IMR-90 (cell line): ENCODE measurements at regions not wholly inside any gene's neighbourhood (a gene's known extent, or its start where the extent isn't known, plus 50 kb on each side); places are given as distances from the start of the nearest gene placed in this dataset.

Experiments used
- ATAC-seq: fragments of 200-7000 bp; cut with Tn5 transposase; 2 replicates; pipeline ENCODE4 v1.9.1; 2020; ENCODE audit warnings: low read depth, mild to moderate bottlenecking, moderate library complexity
- BruUV-seq: library from RNA; stranded (reverse); fragments of 400-500 nt; replicated peaks from 2 replicates; lab custom pipeline; 2021; lab: Mats Ljungman, UMichigan
- CTCF ChIA-PET: fragments of 300-600 bp; formaldehyde crosslinking; extraction: SDS; loops from one replicate; lab custom pipeline; 2021; ENCODE audit warnings: antibody characterized with exemption; lab: Yijun Ruan, JAX
- POLR2A ChIA-PET: fragments of 300-600 bp; sonication (Branson Sonifier 250); formaldehyde crosslinking; loops from one replicate; lab custom pipeline; 2022; ENCODE audit warnings: antibody characterized with exemption; ENCODE audit not compliant: unreplicated experiment; lab: Charles Lee
- DNase-seq: peaks from one replicate; pipeline ENCODE4 v3.0.0; 2013
- H2AFZ ChIP-seq: replicated peaks from 2 replicates; pipeline ENCODE3; 2013; ENCODE audit warnings: low read length, mild to moderate bottlenecking; ENCODE audit not compliant: poor library complexity
- H2AK5ac ChIP-seq: 2 replicates; pipeline ENCODE4 v1.6.1; 2013; ENCODE audit warnings: low read depth, low read length, inconsistent platforms
- H2AK9ac ChIP-seq: replicated peaks from 2 replicates; pipeline ENCODE3; 2013; ENCODE audit warnings: mild to moderate bottlenecking, low read depth, low read length, moderate library complexity; ENCODE audit not compliant: poor library complexity
- H2BK120ac ChIP-seq: 2 replicates; pipeline ENCODE4 v1.6.1; 2013; ENCODE audit warnings: low read depth, low read length, inconsistent platforms
- H2BK15ac ChIP-seq: 3 replicates; pipeline ENCODE4 v1.6.1; 2013; ENCODE audit warnings: low read depth, low read length, inconsistent platforms
- H2BK20ac ChIP-seq: 2 replicates; pipeline ENCODE4 v1.6.1; 2013; ENCODE audit warnings: low read depth, mild to moderate bottlenecking, inconsistent platforms, low read length, moderate library complexity
- H2BK5ac ChIP-seq: 2 replicates; pipeline ENCODE4 v1.6.1; 2013; ENCODE audit warnings: mild to moderate bottlenecking, low read depth, low read length, inconsistent platforms; ENCODE audit not compliant: poor library complexity, severe bottlenecking
- H3K14ac ChIP-seq: replicated peaks from 2 replicates; pipeline ENCODE4 v1.6.1; 2013; ENCODE audit warnings: low read depth, low read length, inconsistent platforms
- H3K18ac ChIP-seq: 2 replicates; pipeline ENCODE4 v1.6.1; 2013; ENCODE audit warnings: low read depth, low read length, control low read depth
- H3K23ac ChIP-seq: 2 replicates; pipeline ENCODE4 v1.6.1; 2013; ENCODE audit warnings: low read depth, low read length, inconsistent platforms
- H3K27ac ChIP-seq: 2 replicates; pipeline ENCODE4 v1.5.1; 2013; ENCODE audit warnings: mild to moderate bottlenecking, control low read depth, low read length; ENCODE audit not compliant: insufficient read depth
- H3K27me3 ChIP-seq: 2 replicates; pipeline ENCODE4 v1.6.1; 2013; ENCODE audit warnings: low read length; ENCODE audit not compliant: control insufficient read depth, insufficient read depth
- H3K36me3 ChIP-seq: 2 replicates; pipeline ENCODE4 v1.6.1; 2013; ENCODE audit warnings: low read length, mixed read lengths; ENCODE audit not compliant: control insufficient read depth, insufficient read depth
- H3K4ac ChIP-seq: 2 replicates; pipeline ENCODE4 v1.6.1; 2013; ENCODE audit warnings: low read depth, low read length, inconsistent platforms
- H3K4me1 ChIP-seq: 2 replicates; pipeline ENCODE4 v1.6.1; 2013; ENCODE audit warnings: low read length, mixed read lengths; ENCODE audit not compliant: control insufficient read depth, insufficient read depth
- H3K4me2 ChIP-seq: 2 replicates; pipeline ENCODE4 v1.6.1; 2013; ENCODE audit warnings: low read depth, mild to moderate bottlenecking, control low read depth, low read length, moderate library complexity
- H3K4me3 ChIP-seq: 2 replicates; pipeline ENCODE4 v1.5.1; 2013; ENCODE audit warnings: low read depth, mild to moderate bottlenecking, control low read depth, low read length, moderate library complexity; ENCODE audit not compliant: insufficient read depth
- H3K56ac ChIP-seq: 2 replicates; pipeline ENCODE4 v1.6.1; 2013; ENCODE audit warnings: low read length, inconsistent platforms; ENCODE audit not compliant: insufficient read depth; ENCODE audit errors: extremely low read depth
- H3K79me1 ChIP-seq, 2 experiments: 2 replicates each; pipeline ENCODE4 v1.6.1; 2013; ENCODE audit warnings: low read length in 2 of 2, inconsistent platforms in 1 of 2, low read depth in 1 of 2
- H3K9ac ChIP-seq: 2 replicates; pipeline ENCODE4 v1.6.1; 2013; ENCODE audit warnings: low read depth, low read length, control low read depth
- H3K9me1 ChIP-seq: 2 replicates; pipeline ENCODE4 v1.6.1; 2013; ENCODE audit warnings: low read length, inconsistent platforms; ENCODE audit not compliant: insufficient read depth
- H3K9me3 ChIP-seq: 2 replicates; pipeline ENCODE4 v1.6.1; 2013; ENCODE audit warnings: low read length; ENCODE audit not compliant: control insufficient read depth, insufficient read depth
- H4K20me1 ChIP-seq: 2 replicates; pipeline ENCODE4 v1.6.1; 2013; ENCODE audit warnings: low read length, inconsistent platforms; ENCODE audit not compliant: insufficient read depth
- H4K5ac ChIP-seq: 2 replicates; pipeline ENCODE4 v1.6.1; 2013; ENCODE audit warnings: mild to moderate bottlenecking, low read depth, low read length, control low read depth
- H4K8ac ChIP-seq, 2 experiments: 2 replicates each; pipeline ENCODE4 v1.6.1; 2013; ENCODE audit warnings: low read depth in 2 of 2, low read length in 2 of 2, control low read depth in 1 of 2, inconsistent platforms in 1 of 2
- H4K91ac ChIP-seq: 2 replicates; pipeline ENCODE4 v1.6.1; 2013; ENCODE audit warnings: low read depth, low read length, inconsistent platforms; ENCODE audit not compliant: insufficient read depth
- BHLHE40 ChIP-seq: fragments of 150-350 bp; IDR thresholded peaks from 2 replicates; pipeline ENCODE4 v1.6.1; 2016; ENCODE audit warnings: mild to moderate bottlenecking, low read depth, low read length
- CEBPB ChIP-seq: IDR thresholded peaks from 2 replicates; pipeline ENCODE4 v1.6.1; 2012; ENCODE audit warnings: low read depth, low read length, improper control_type of control experiment
- CHD1 ChIP-seq: IDR thresholded peaks from 2 replicates; pipeline ENCODE4 v1.6.1; 2012; ENCODE audit warnings: low read depth, low read length, improper control_type of control experiment
- MAFK ChIP-seq: IDR thresholded peaks from 2 replicates; pipeline ENCODE4 v1.6.1; 2012; ENCODE audit warnings: low read depth, low read length, improper control_type of control experiment
- MAZ ChIP-seq: IDR thresholded peaks from 2 replicates; pipeline ENCODE4 v1.6.1; 2012; ENCODE audit warnings: low read depth, mild to moderate bottlenecking, low read length, improper control_type of control experiment, moderate library complexity, borderline replicate concordance
- POLR2A ChIP-seq: IDR thresholded peaks from 2 replicates; pipeline ENCODE4 v1.6.1; 2012; ENCODE audit warnings: mild to moderate bottlenecking, low read depth, low read length
- RCOR1 ChIP-seq: IDR thresholded peaks from 2 replicates; pipeline ENCODE4 v1.6.1; 2012; ENCODE audit warnings: mild to moderate bottlenecking, low read length, improper control_type of control experiment; ENCODE audit not compliant: insufficient replicate concordance
- RFX5 ChIP-seq: IDR thresholded peaks from 2 replicates; pipeline ENCODE4 v1.8.0; 2012; ENCODE audit warnings: low read depth, mild to moderate bottlenecking, low read length, moderate library complexity
- SMC3 ChIP-seq: fragments of 150-350 bp; IDR thresholded peaks from 2 replicates; pipeline ENCODE4 v1.6.1; 2016; ENCODE audit warnings: low read depth, mild to moderate bottlenecking, antibody characterized with exemption, low read length, moderate library complexity
- WGBS, 2 experiments: methylation state at CpG; one replicate each; pipeline versions ENCODE4 v1.1.5 to v1.1.7; 2013; ENCODE audit warnings: missing lambda C conversion rate in 2 of 2; ENCODE audit not compliant: insufficient read length in 1 of 2; ENCODE audit errors: extremely low coverage in 2 of 2; 5-methylcytosine and 5-hydroxymethylcytosine counted together
- dilution Hi-C: fragments of 300-500 bp; cut with HindIII; formaldehyde crosslinking; loops from one replicate; pipeline ENCODE4 v1.14.3; 2018; ENCODE audit warnings: low sequenced_read_pairs; ENCODE audit not compliant: unreplicated experiment
- in situ Hi-C: fragments of 300-500 bp; cut with MboI; formaldehyde crosslinking; loops from 3 replicates; pipeline ENCODE4 v1.14.3; 2019; ENCODE audit warnings: low sequenced_read_pairs, inconsistent platforms, mixed read lengths
- intact Hi-C: fragments of 100-400 bp; cut with micrococcal nuclease; formaldehyde crosslinking; loops from 2 replicates; pipeline ENCODE4 v1.10.0; 2022
- TF ChIP-seq, protein P1 (sequence below): fragments of 150-350 bp; IDR thresholded peaks from 2 replicates; pipeline ENCODE4 v1.6.1; 2016; ENCODE audit warnings: low read depth, mild to moderate bottlenecking, low read length, moderate library complexity, borderline replicate concordance
- TF ChIP-seq, protein P2 (sequence below): fragments of 150-350 bp; IDR thresholded peaks from 2 replicates; pipeline ENCODE4 v1.6.1; 2017; ENCODE audit warnings: mild to moderate bottlenecking, antibody characterized with exemption, low read length, low read depth

DNA sequence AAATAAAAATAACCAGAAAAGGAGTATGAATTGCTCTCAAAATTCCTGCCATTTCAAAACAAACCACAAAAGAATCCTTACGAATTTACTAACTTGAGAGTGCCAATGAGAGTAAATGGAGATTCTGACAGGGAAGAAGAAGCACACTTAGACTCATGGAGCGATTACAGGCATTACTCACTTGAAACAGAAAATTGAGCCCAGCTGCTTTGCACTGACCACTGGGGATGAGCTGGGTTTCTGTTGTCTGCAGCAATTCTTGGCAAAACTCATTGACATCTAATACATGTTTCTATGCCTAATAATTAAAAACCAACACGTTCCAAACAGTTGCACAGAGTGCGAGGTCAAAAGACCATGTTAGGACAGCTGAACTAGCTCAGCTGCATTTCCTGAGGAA, 731.6 kb downstream of the DNAH5 start:
- H2AK9ac ChIP-seq, result no peak overlapping the region
- H3K4me2 ChIP-seq, result no peak overlapping the region
- WGBS, 2 experiments, result no CpG with 5 or more reads among the region's 4 CpGs
- H4K8ac ChIP-seq, result no peak overlapping the region
- no peaks in the 10 kb centered on the region for H4K20me1 ChIP-seq
- H3K9ac ChIP-seq, result no peak overlapping the region
- H3K4ac ChIP-seq, result no peak overlapping the region
- no peak overlapping the region for H3K4me3 ChIP-seq
- H3K14ac ChIP-seq, result no peak overlapping the region
- ATAC-seq (no peak), DNase-seq (no peak)
- TF ChIP-seq BHLHE40 (no peak), RCOR1 (no peak), SMC3 (no peak), RFX5 (no peak), MAFK (no peak), POLR2A (no peak), CEBPB (no peak), MAZ (no peak), CHD1 (no peak)
- TF ChIP-seq, protein P1, sequence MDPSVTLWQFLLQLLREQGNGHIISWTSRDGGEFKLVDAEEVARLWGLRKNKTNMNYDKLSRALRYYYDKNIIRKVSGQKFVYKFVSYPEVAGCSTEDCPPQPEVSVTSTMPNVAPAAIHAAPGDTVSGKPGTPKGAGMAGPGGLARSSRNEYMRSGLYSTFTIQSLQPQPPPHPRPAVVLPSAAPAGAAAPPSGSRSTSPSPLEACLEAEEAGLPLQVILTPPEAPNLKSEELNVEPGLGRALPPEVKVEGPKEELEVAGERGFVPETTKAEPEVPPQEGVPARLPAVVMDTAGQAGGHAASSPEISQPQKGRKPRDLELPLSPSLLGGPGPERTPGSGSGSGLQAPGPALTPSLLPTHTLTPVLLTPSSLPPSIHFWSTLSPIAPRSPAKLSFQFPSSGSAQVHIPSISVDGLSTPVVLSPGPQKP, result no peak
- TF ChIP-seq, protein P2, sequence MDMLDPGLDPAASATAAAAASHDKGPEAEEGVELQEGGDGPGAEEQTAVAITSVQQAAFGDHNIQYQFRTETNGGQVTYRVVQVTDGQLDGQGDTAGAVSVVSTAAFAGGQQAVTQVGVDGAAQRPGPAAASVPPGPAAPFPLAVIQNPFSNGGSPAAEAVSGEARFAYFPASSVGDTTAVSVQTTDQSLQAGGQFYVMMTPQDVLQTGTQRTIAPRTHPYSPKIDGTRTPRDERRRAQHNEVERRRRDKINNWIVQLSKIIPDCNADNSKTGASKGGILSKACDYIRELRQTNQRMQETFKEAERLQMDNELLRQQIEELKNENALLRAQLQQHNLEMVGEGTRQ, result no peak
- H2BK5ac ChIP-seq, result no peak overlapping the region
- H3K36me3 ChIP-seq, result no peaks in the 10 kb centered on the region
- H3K9me1 ChIP-seq, result no peaks in the 10 kb centered on the region
- intact Hi-C loops (no loop called here), in situ Hi-C loops (no loop called here), dilution Hi-C loops (no loop called here)
- no peaks in the 10 kb centered on the region for H3K27me3 ChIP-seq
- no peaks in the 10 kb centered on the region for H3K9me3 ChIP-seq
- H2BK20ac ChIP-seq, result no peak overlapping the region
- no peak overlapping the region for H4K5ac ChIP-seq
- no peak overlapping the region for H4K91ac ChIP-seq
- no peaks in the 10 kb centered on the region for H3K4me1 ChIP-seq
- H3K23ac ChIP-seq, result no peak overlapping the region
- no peaks in the 10 kb centered on the region for H3K79me1 ChIP-seq
- no peak overlapping the region for H3K18ac ChIP-seq
- no TSS peak for BruUV-seq
- CTCF ChIA-PET, result no interaction called here
- no peak overlapping the region for H3K56ac ChIP-seq
- no peak overlapping the region for H2BK120ac ChIP-seq
- no peak overlapping the region for H3K27ac ChIP-seq
- H2BK15ac ChIP-seq, result no peak overlapping the region
- no peak overlapping the region for H2AK5ac ChIP-seq
- H2AFZ ChIP-seq, result no peak overlapping the region
- POLR2A ChIA-PET, result no interaction called here
